ENCODE measurements at regions not wholly inside any gene's neighbourhood (a gene's known extent, or its start where the extent isn't known, plus 50 kb on each side); places are given as distances from the start of the nearest gene placed in this dataset.

GRCh38 chr15:36175741-36176291 is 403.6 kb upstream of the CDIN1 start:
- no peak for DNase-seq
- no peaks in the 10 kb centered on the region for H3K9me3 ChIP-seq
- H3K4me1 ChIP-seq, result peaks cover 0 to 2% of the 10 kb centered on the region in 2 donors
- intact Hi-C loops (cut with DNase I; ENCODE audit: low total_unique reads), result no loop called here
- no peak overlapping the region for H3K4me3 ChIP-seq
- no peaks in the 10 kb centered on the region for H3K36me3 ChIP-seq
- no peaks in the 10 kb centered on the region for H3K27me3 ChIP-seq
- TF ChIP-seq CTCF (IDR thresholded peaks at IDR 0.05) (no peak), POLR2A (IDR thresholded peaks at IDR 0.05) (no peak)
- no peak overlapping the region for H3K27ac ChIP-seq

GRCh38 chr15:36177590-36178302 is 401.7 kb upstream of the CDIN1 start:
- Histone ChIP-seq H3K9me3 (no peaks in the 10 kb centered on the region), H3K4me1 (peaks cover 0 to 2% of the 10 kb centered on the region in 2 donors), H3K36me3 (no peaks in the 10 kb centered on the region), H3K27ac (peak overlapping the region; percentile 10 to 40), H3K4me3 (no peak overlapping the region), H3K27me3 (no peaks in the 10 kb centered on the region)
- TF ChIP-seq CTCF (IDR thresholded peaks at IDR 0.05) (no peak), POLR2A (IDR thresholded peaks at IDR 0.05) (no peak)
- DNase-seq, result no peak
- intact Hi-C loops (cut with DNase I; ENCODE audit: low total_unique reads), result no loop called here

- Histone ChIP-seq H3K36me3 (no peaks in the 10 kb centered on the region), H3K9me3 (no peaks in the 10 kb centered on the region), H3K4me1 (peaks cover 0 to 2% of the 10 kb centered on the region in 2 donors), H3K27me3 (no peaks in the 10 kb centered on the region), H3K4me3 (no peak overlapping the region), H3K27ac (peak overlapping the region in 1 of 2 donors; percentile 40)
- intact Hi-C loops (cut with DNase I; ENCODE audit: low total_unique reads), result no loop called here
- TF ChIP-seq POLR2A (IDR thresholded peaks at IDR 0.05), result no peak
- no peak for TF ChIP-seq CTCF (IDR thresholded peaks at IDR 0.05)
- no peak for DNase-seq
Observed at GRCh38 chr15:36178303-36178633, 401.2 kb upstream of the CDIN1 start.

- no peaks in the 10 kb centered on the region for H3K27me3 ChIP-seq
- TF ChIP-seq CTCF (IDR thresholded peaks at IDR 0.05) (no peak), POLR2A (IDR thresholded peaks at IDR 0.05) (no peak)
- no peak for DNase-seq
- no peak overlapping the region for H3K4me3 ChIP-seq
- no peak overlapping the region for H3K27ac ChIP-seq
- intact Hi-C loops (cut with DNase I; ENCODE audit: low total_unique reads), result no loop called here
- H3K4me1 ChIP-seq, result no peaks in the 10 kb centered on the region
- no peaks in the 10 kb centered on the region for H3K36me3 ChIP-seq
- no peaks in the 10 kb centered on the region for H3K9me3 ChIP-seq
Observed at GRCh38 chr15:36183201-36183600, 396.2 kb upstream of the CDIN1 start.

- no peak overlapping the region for H3K27ac ChIP-seq
- intact Hi-C loops (cut with DNase I; ENCODE audit: low total_unique reads), result no loop called here
Observed at GRCh38 chr15:36185438-36185837, 394.0 kb upstream of the CDIN1 start.

More at GRCh38 chr15:36185438-36185837, 394.0 kb upstream of the CDIN1 start:
- Histone ChIP-seq H3K4me3 (no peak overlapping the region), H3K4me1 (no peaks in the 10 kb centered on the region), H3K36me3 (no peaks in the 10 kb centered on the region), H3K9me3 (no peaks in the 10 kb centered on the region), H3K27me3 (no peaks in the 10 kb centered on the region)
- TF ChIP-seq CTCF (IDR thresholded peaks at IDR 0.05) (no peak), POLR2A (IDR thresholded peaks at IDR 0.05) (no peak)
- DNase-seq, result no peak
